Retinal pigment epithelial cell (primary cell): ENCODE measurements at regions not wholly inside any gene's neighbourhood (a gene's known extent, or its start where the extent isn't known, plus 50 kb on each side); places are given as distances from the start of the nearest gene placed in this dataset.
"Not testable (repeated sequence)": the region's sequence is repeated elsewhere in the genome, so short reads cannot be mapped to it uniquely, and the experiment has no call there.

ENCODE experiments used
- DNase-seq: peaks from one replicate; pipeline ENCODE4 v3.0.0-alpha.2; 2010; ENCODE audit warnings: low read depth
- H3K4me3 ChIP-seq: 2 replicates; pipeline ENCODE4 v1.5.1; 2011; ENCODE audit warnings: mild to moderate bottlenecking, low read length, control low read depth, moderate library complexity
- CTCF ChIP-seq: conservative IDR thresholded peaks from 2 replicates; pipeline ENCODE4 v1.5.1; 2011; ENCODE audit warnings: low read depth, low read length, control low read depth, inconsistent platforms

- H3K4me3 ChIP-seq, DNase-seq: not testable (repeated sequence)
These were observed 113.5 kb upstream of the FAM20C start for GRCh38 chr7:78862-79261.

GRCh38 chr7:79400-80055 lies 112.8 kb upstream of the FAM20C start:
- not testable (repeated sequence) for H3K4me3 ChIP-seq, DNase-seq

- no peak overlapping the region for H3K4me3 ChIP-seq
- DNase-seq: no peak
- no peak for TF ChIP-seq CTCF
These were observed 111.9 kb upstream of the FAM20C start for GRCh38 chr7:80259-81067.

DNA sequence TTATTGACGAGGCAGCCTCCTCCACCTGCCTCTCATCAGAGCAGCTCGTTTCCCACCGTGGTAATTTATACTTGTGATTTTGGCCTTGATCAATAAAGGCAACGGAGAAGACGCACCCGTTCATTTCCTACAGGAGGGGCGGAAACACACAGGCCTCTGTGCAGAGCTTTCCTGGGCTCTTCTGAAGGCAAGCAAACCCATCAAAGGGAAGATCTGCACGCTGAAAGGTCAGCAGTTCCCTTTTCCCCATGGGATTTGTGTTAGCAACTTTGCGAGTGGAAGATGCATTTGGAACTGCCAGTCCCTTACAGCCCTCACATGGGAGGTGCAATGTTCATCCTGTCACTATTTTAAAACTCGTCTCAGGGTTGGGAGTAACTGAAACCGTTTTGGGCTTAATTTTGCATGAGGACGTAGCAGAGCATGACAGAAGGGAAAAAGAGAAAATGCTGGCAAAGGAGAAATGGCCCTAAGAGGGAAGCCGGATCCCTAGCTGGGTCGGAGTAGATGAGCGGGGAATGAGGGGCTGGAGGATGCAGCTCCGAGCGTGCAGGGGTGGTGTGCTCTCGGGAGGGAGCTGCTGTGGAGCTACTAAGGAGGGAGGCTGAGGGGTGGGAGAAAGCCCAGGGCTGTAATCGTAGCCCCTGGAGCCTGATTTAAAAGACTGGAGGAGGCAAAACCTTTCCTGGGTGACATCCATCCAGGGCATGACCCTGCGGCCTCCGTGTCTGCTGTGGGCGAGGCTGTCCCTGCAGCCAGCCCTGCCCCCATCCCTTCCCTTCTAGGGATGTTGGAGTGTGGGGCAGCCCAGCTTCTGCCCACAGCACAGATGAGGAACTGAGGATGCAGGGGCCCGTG lies 111.1 kb upstream of the FAM20C start:
- no peak for DNase-seq

GRCh38 chr7:81926-82756 lies 110.2 kb upstream of the FAM20C start:
- no peak overlapping the region for H3K4me3 ChIP-seq
- no peak for TF ChIP-seq CTCF
- DNase-seq: no peak

More for the DNA sequence above, 111.1 kb upstream of the FAM20C start:
- no peak overlapping the region for H3K4me3 ChIP-seq
- TF ChIP-seq CTCF: no peak

GRCh38 chr7:82757-83155 lies 109.6 kb upstream of the FAM20C start:
- no peak for DNase-seq
- TF ChIP-seq CTCF: no peak
- H3K4me3 ChIP-seq: no peak overlapping the region

- no peak for DNase-seq
- no peak overlapping the region for H3K4me3 ChIP-seq
- no peak for TF ChIP-seq CTCF
These were observed 108.9 kb upstream of the FAM20C start for GRCh38 chr7:83441-83840.
